ENCODE measurements at regions not wholly inside any gene's neighbourhood (a gene's known extent, or its start where the extent isn't known, plus 50 kb on each side); places are given as distances from the start of the nearest gene placed in this dataset.
"Not testable (repeated sequence)": the region's sequence is repeated elsewhere in the genome, so short reads cannot be mapped to it uniquely, and the experiment has no call there.

GRCh38 chr6:113765909-113766308, 91.2 kb upstream of the MARCKS start:
- no peak for DNase-seq (ENCODE audit: low spot score)

GRCh38 chr6:113767985-113768384, 89.2 kb upstream of the MARCKS start:
- no peak for DNase-seq (ENCODE audit: low spot score)

DNA sequence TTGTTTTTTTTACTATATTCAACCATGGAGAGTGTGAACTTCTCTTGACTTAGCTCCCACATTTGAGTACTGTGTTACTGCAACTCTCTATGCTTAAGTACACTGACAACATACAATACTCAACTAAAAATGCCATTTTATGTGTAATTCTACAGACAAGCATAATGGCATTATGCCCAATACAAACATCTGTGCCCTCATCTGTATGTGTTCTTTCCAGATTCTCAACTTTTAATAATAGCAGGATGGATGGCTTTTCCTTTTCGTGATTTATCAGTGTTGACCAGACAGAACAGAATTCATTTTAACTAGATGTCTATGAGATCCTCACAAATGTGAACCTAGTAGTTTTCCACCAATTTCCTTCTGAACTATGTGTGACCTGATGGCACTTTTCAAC, 84.2 kb upstream of the MARCKS start:
- DNase-seq (ENCODE audit: low spot score): no peak

- no peak for DNase-seq (ENCODE audit: low spot score)
Measured at GRCh38 chr6:113774127-113774825, 82.9 kb upstream of the MARCKS start.

GRCh38 chr6:113776998-113777397, 80.1 kb upstream of the MARCKS start:
- no peak for DNase-seq (ENCODE audit: low spot score)

DNA sequence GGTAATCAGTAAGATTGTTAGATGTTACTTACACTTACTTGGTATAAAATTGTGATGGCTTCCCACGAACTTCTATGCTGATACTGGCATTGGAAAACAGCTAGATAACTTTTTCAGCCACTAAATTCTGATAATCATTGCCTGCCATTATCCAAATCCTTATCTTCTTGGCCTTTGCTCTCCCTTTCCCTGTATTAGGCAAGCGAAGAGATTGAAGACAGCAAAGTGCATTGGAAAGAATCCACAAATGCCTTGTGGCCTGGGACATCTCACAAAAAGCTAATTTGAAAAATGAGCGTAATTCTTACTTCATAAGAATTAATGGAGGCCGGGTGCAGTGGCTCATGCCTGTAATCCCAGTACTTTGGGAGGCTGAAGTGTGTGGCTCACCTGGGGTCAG, 79.5 kb upstream of the MARCKS start:
- no peak for DNase-seq (ENCODE audit: low spot score)

DNA sequence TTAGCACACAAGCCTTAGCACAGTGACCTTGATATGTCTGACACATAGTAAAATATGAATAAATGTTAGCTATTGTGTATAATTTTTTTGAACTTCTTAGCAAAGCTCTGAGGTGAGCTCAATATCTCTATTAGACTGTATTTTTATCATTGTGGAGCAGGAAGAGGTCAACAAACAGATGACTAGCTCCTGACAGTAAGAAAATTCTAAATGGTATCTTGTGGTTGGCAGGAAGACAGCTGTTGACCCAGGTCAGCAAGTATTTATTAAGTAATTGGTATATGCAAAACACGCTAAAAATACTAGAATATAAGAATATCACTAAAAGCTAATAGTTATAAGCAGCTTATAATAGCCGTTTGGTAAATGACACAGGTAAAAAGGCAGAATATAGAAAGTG, 77.5 kb upstream of the MARCKS start:
- no peak for DNase-seq (ENCODE audit: low spot score)

DNA sequence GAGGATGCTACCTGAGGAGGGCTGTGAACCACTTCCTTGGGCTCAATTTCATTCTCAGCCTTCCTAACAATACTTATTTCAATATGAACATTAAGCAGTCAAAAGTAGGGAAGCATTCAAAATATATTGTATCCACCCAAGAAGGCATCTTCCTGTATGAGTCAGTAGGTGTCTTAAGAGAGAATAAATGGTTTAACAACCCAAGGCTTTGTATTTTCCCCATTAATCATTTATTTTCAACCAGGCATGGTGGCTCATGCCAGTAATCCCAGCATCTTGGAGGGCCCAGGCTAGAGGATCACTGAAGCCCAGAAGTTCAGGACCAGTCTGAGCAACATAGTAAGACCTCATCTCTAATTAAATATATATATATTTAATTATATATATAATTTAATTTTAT, 74.5 kb upstream of the MARCKS start:
- DNase-seq (ENCODE audit: low spot score): no peak

DNA sequence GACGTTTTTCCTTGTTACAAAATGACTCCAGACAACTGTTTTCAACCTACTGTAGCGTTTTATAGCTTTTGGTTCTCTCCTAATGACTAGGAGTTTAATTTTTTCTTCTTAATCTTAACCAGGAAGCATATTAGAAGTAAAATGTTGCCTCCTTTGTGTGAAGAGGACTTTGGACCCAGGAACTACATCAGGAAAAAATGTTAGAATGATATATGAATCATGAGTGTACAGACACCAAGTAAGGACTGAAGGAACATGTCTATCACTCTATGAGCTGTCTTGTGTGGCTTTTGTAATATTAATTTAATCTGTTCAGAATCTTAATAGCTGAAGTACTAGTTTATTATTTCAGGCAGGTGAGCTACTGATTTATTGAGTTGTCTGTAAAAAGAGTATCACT, 71.0 kb upstream of the MARCKS start:
- DNase-seq (ENCODE audit: low spot score): no peak

DNA sequence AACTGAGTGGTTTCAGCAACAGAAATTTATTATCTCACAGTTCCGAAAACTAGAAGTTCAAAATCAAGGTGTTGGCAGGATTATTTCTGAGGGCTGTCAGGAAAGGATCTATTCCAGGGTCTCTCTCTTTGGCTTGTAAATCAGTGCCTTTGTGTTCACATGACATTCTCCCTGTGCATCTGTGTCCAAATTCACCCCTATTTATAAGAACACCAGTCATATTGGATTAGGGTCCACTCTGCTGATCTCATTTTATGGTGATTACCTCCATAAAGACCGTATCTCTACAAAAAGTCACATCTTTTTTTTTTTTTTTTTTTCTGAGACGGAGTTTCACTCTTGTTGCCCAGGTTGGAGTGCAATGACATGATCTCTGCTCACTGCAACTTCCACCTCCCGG, 68.6 kb upstream of the MARCKS start:
- DNase-seq (ENCODE audit: low spot score): no peak

- DNase-seq (ENCODE audit: low spot score): not testable (repeated sequence)
Measured at GRCh38 chr6:113791225-113791624, 65.9 kb upstream of the MARCKS start.

DNA sequence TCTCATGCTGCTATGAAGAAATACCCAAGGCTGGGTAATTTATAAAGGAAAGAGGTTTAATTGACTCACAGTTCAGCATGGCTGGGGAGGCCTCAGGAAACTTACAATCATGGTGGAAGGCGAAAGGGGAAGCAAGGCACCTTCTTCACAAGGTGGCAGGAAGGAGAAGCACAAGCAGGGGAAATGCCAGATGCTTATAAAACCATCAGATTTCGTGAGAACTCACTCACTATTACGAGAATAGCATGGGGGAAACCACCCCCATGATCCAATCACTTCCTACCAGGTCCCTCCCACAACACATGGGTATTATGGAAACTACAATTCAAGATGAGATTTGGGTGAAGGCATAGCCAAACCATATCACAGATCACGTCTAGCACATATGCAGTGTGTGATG, 61.8 kb upstream of the MARCKS start:
- not testable (repeated sequence) for DNase-seq (ENCODE audit: low spot score)

- DNase-seq (ENCODE audit: low spot score): no peak
Measured at GRCh38 chr6:113796038-113796437, 61.1 kb upstream of the MARCKS start.

DNA sequence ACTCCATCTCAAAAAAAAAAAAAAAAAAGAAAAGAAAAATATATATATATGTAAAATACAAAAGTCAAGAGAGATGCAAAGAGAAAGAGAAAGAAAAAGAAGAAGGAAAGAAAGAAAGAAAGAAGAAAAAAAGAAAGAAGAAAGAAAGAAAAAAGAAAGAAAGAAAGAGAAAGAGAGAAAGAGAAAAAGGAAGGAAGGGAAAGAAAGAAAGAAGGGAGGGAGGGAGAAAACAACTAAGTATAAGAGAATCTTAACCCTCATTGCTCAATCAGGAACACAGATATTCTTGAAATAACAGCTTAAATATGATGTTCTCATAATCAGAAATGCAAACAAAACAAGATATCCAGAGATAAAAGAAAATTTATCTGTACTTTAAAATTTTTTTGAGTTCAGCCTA, 54.4 kb upstream of the MARCKS start:
- DNase-seq (ENCODE audit: low spot score): no peak

DNA sequence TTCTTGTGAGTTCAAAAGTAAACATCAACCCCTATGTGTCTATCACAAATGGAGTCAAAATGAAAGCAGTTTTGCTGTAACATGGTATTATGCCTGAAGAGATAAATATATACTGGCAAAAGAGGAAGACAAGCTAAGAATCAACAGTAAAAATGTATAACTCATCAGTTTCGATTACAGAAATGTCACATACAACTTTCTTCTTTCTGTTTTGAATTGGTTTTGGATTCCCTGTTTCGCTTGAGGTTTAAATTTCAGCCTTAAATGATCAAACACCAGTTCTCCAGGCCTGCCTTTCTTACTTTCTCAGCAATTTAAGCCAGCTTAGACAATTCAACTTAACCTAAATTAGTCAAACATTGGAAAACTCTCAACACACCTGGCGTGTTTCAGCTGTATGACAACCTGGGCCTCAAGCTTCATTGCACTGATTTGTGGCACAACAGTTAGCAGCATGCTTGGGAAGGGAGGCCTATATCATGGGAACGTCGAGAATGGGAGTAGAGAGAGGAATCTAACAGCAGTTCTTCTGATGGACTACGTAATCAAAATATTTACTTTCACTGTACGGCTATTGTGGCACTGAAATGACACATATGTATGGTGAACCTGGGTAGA, 51.9 kb upstream of the MARCKS start:
- DNase-seq (ENCODE audit: low spot score): no peak

DNA sequence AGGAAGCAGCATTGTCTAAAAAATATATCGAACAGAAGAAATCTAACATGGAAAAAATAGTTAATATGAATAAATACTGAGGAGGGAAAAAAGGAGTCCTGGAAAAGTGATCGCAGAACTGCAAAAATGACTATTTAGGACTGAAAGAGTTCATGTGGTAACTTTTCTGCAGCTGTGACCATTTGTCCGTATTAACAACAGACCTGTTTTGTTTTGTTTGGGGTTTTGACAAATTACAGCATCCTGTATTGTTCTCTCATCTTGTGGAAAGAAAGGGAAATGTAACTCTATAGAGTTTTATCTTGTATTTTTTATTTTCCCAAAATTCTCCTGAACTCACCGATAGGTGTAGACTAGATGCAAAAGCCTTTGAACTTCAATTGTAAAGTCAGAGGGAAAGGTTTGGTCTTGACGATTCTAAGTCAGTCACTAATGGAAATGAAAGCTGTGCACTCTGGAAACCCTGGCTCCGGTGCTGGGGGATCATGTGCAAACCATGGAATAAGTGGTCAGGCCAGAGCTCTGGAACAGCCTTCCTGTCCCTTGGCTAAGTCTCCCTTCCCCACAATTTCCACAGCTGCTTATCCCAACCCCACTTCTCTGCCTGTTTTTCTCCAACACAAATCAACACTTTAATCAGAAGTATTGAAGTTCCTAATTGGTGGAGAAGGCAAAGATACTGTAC, 51.2 kb upstream of the MARCKS start:
- no peak for DNase-seq (ENCODE audit: low spot score)
